ENCODE measurements at regions not wholly inside any gene's neighbourhood (a gene's known extent, or its start where the extent isn't known, plus 50 kb on each side); places are given as distances from the start of the nearest gene placed in this dataset.

- TF ChIP-seq ZFX (IDR thresholded peaks at IDR 0.05; ENCODE audit: borderline replicate concordance) (no peak), CTCF (IDR thresholded peaks at IDR 0.05) (no peak)
- H3K27ac ChIP-seq = no peak overlapping the region
These were observed 88.3 kb upstream of the MBOAT2 start for GRCh38 chr2:9091811-9092210.

DNA sequence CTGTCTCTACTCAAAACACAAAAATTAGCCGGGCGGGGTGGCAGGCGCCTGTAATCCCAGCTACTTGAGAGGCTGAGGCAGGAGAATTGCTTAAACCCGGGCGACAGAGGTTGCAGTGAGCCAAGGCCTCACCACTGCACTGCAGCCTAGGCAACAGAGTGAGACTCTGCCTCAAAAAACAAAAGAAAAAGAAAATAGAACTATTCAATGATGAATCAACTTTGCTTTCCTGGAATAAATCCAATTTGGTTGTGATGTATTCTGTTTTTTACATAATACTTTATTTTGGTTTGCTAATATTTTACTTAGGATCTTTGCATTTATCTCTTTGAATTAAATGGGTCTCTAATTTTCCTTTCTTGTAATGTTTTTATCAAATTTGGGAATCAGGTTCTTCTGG, 86.3 kb upstream of the MBOAT2 start:
- TF ChIP-seq ZFX (IDR thresholded peaks at IDR 0.05; ENCODE audit: borderline replicate concordance) = no peak
- no peak for TF ChIP-seq CTCF (IDR thresholded peaks at IDR 0.05)
- H3K27ac ChIP-seq = no peak overlapping the region

DNA sequence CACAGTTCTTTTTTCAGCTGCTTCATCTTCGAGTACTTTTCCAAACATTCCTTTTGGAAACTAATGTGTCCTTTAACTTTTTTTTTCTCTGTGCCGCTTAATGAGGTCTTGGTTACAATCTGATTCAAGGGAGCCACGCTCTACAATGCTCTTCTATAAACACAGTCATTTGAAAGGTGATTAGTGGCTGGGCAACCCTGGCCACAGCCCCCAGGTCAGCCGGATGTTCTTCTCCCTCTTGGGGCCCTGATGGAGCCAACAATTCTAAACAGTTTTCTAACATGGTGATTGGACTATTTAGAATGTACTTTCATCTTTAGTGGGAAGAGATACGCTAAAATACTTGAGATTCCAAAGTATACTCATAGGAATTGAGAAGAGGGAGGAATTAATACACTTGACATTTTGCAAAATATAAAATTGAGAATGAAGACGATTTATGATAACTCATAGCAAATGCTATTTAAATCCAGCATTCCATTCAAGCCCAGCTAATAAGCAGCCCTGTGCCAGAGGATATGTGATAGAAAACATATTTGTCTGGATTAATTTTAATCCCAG, 83.7 kb upstream of the MBOAT2 start:
- no peak overlapping the region for H3K27ac ChIP-seq
- TF ChIP-seq ZFX (IDR thresholded peaks at IDR 0.05; ENCODE audit: borderline replicate concordance) (no peak), CTCF (IDR thresholded peaks at IDR 0.05) (no peak)

DNA sequence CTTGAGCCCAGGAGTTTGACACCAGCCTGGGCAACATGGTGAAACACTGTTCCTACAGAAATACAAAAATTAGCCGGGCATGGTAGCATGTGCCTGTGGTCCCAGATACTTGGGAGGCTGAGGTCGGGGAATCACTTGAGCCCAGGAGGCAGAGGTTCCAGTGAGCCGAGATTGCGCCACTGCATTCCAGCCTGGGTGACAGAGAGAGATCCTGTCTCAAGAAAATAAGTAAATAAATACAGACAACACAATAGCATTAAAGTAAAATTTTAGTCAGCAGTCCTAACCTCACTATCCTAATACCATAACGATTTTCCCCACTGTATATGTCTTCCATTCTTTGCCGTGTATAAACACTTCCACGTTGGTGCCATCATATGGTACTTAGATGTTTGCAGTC, 83.0 kb upstream of the MBOAT2 start:
- no peak overlapping the region for H3K27ac ChIP-seq
- no peak for TF ChIP-seq ZFX (IDR thresholded peaks at IDR 0.05; ENCODE audit: borderline replicate concordance)
- TF ChIP-seq CTCF (IDR thresholded peaks at IDR 0.05) = no peak

DNA sequence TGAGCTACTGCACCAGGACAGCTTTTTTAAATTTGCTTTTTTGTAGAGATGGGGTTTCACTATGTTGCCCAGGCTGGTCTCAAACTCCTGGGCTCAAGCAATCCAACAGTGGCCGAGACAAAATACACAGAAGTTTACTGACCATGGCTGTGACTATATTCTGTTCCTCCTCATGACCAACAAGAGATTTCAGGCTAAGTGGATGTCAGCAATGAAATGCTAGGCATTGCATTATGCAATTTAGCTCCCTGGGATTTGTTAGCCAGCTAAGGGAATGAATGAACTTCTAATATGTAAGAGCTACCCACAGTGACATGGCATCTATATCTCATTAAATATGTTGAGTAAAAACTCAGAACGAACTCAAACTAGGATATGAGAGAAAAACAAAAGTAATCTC, 81.9 kb upstream of the MBOAT2 start:
- TF ChIP-seq CTCF (IDR thresholded peaks at IDR 0.05) = no peak
- TF ChIP-seq ZFX (IDR thresholded peaks at IDR 0.05; ENCODE audit: borderline replicate concordance) = no peak
- H3K27ac ChIP-seq = no peak overlapping the region

DNA sequence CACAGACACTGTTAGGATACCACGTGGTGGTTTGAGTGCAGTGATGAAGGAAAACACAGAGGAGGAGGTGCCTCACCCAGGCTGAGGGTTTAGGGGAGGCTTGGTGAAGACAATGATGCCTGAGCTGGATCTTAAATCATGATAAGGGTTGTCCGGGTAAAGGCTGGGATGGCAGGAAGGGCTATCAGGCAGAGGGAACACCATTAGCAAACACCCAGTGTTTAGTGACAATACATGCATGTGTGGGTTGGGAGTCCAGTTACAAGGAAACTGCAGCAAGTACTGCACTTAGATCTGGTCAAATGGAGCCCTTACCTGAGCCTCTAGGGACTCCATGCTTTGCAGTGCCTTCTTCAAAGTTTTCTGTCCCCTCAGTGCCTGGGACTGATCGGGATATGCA, 79.8 kb upstream of the MBOAT2 start:
- no peak overlapping the region for H3K27ac ChIP-seq
- TF ChIP-seq ZFX (IDR thresholded peaks at IDR 0.05; ENCODE audit: borderline replicate concordance) (no peak), CTCF (IDR thresholded peaks at IDR 0.05) (no peak)

DNA sequence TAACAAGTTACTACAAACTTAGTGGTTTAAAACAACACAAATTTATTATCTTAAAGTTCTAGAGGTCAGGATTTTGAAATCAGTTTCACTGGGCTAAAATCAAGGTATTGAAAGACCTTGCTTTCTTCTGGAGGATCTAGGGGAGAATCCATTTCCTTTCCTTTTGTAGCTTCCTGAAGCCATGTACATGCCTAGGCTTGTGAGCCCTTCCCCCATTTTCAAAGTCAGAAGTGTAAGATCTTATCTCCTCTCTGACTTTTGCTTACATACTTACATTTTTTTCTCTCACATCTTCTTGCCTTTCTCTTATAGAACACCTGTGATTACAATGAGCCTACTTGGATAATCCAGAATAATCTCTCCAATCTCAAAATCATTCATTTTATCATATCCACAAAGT, 78.7 kb upstream of the MBOAT2 start:
- TF ChIP-seq ZFX (IDR thresholded peaks at IDR 0.05; ENCODE audit: borderline replicate concordance) (no peak), CTCF (IDR thresholded peaks at IDR 0.05) (no peak)

More for the DNA sequence above, 78.7 kb upstream of the MBOAT2 start:
- H3K27ac ChIP-seq = no peak overlapping the region

Measured in 22Rv1 (cell line).